GM12865 (cell line): ENCODE measurements at regions not wholly inside any gene's neighbourhood (a gene's known extent, or its start where the extent isn't known, plus 50 kb on each side); places are given as distances from the start of the nearest gene placed in this dataset.

Experiments
- DNase-seq: peaks from one replicate; pipeline ENCODE4 v3.0.0; 2010; ENCODE audit warnings: low read depth
- H3K4me3 ChIP-seq: 2 replicates; pipeline ENCODE4 v1.5.1; 2011; ENCODE audit warnings: mild to moderate bottlenecking, low read depth, low read length, control low read depth
- TF ChIP-seq, protein P1 (sequence below): IDR thresholded peaks from 2 replicates; pipeline ENCODE4 v1.5.1; 2011; ENCODE audit warnings: low read length, control low read depth, low read depth, inconsistent platforms; ENCODE audit not compliant: insufficient read depth; ENCODE audit errors: missing control alignments

DNA sequence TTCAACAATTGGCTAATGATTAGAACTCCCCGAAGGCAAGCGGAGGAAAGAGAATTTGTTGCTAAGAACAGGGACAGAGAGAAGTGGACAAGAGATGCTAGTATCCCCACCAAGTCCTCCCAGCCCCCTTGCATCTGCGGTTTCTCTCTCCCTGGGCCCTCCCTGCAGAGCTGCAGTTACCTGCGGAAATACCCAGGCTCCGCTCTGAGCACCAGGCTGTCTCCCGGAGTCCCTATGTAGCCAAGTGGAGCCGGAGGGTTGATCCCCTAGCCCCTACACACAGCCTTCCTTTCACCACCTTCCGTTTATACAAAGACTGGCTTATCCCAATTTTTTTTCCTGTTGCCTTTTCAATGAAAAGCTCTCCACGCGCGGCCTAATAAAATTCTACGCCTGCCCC, 834.4 kb downstream of the KCNJ2 start:
- no peak for DNase-seq
- H3K4me3 ChIP-seq, result no peak overlapping the region
- TF ChIP-seq, protein P1, sequence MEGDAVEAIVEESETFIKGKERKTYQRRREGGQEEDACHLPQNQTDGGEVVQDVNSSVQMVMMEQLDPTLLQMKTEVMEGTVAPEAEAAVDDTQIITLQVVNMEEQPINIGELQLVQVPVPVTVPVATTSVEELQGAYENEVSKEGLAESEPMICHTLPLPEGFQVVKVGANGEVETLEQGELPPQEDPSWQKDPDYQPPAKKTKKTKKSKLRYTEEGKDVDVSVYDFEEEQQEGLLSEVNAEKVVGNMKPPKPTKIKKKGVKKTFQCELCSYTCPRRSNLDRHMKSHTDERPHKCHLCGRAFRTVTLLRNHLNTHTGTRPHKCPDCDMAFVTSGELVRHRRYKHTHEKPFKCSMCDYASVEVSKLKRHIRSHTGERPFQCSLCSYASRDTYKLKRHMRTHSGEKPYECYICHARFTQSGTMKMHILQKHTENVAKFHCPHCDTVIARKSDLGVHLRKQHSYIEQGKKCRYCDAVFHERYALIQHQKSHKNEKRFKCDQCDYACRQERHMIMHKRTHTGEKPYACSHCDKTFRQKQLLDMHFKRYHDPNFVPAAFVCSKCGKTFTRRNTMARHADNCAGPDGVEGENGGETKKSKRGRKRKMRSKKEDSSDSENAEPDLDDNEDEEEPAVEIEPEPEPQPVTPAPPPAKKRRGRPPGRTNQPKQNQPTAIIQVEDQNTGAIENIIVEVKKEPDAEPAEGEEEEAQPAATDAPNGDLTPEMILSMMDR, result no peak

DNA sequence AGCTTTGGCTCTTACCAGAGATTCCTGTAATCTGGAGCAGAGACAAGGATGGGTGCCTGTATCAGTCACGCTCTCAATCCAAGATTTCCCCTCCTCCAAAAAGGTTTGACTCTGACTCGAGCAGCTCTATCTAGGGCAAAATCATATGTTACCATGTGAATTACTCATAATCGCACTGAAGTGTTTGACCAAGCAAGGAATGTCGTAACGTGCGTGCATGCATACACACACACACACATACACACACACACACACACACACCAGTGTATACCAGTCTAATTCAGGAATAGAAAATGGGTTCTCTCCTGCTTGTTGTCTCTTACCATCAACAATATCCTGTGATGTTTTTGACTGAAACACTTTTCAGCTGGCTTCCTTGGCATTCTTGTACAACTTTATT, 835.1 kb downstream of the KCNJ2 start:
- TF ChIP-seq, protein P1, result no peak
- no peak overlapping the region for H3K4me3 ChIP-seq
- no peak for DNase-seq

DNA sequence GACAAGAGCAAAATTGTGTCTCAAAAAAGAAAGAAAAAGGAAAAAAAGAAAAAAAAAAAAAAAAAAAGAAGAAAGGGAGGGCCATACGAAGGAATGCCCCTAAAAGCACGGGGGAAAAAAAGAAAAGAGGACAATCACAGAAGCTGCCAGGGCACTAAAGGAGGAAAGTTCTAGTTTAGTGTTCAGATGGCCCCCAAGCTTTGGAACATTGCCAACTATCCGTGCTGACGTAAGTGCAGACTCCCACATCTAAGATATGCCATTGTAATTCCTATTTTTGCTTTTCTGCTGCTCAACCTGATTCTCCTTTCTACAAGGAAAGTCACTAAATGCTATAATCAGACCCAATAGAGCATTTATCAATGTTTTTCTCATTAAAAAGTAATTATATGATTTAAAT, 842.1 kb downstream of the KCNJ2 start:
- TF ChIP-seq, protein P1, result no peak
- no peak for DNase-seq
- no peak overlapping the region for H3K4me3 ChIP-seq

DNA sequence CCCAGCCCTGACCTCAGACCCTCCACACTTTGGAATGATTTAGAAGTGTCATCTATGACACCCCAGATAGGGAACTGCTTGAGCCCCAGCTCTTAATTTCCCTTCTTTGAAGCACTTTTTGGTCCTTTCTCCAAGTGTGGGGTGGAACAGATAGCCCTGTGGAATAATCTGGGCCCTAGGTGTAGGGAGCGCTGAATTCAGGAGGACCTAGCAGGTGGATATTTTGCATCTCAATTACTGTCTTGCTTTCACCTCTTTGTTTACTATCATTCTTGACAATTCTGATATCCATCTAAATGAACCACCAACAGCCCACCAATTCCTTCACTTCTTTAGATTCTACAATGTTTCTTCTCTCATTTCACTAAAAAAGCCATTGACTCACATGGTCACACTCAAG, 850.4 kb downstream of the KCNJ2 start:
- no peak overlapping the region for H3K4me3 ChIP-seq
- TF ChIP-seq, protein P1, result no peak
- no peak for DNase-seq

DNA sequence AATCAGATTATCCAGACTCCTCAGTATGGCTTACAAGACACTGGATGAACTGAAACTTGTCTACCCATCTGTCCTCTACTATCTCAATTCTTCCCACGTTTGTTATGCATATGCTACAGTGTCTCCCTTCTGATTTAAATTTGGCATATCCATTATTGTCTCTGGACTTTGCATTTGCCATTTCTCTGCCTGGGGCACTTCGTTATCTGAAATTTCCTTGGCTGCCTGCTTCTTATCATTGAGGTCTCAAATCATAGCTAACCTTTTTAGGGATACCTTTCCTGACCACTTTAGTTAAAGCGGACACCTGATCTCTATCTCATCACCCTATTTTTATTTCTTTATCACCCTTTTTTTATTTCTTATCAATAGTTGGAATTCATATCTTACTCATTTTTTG, 853.4 kb downstream of the KCNJ2 start:
- no peak for DNase-seq
- TF ChIP-seq, protein P1, result no peak
- H3K4me3 ChIP-seq, result no peak overlapping the region

DNA sequence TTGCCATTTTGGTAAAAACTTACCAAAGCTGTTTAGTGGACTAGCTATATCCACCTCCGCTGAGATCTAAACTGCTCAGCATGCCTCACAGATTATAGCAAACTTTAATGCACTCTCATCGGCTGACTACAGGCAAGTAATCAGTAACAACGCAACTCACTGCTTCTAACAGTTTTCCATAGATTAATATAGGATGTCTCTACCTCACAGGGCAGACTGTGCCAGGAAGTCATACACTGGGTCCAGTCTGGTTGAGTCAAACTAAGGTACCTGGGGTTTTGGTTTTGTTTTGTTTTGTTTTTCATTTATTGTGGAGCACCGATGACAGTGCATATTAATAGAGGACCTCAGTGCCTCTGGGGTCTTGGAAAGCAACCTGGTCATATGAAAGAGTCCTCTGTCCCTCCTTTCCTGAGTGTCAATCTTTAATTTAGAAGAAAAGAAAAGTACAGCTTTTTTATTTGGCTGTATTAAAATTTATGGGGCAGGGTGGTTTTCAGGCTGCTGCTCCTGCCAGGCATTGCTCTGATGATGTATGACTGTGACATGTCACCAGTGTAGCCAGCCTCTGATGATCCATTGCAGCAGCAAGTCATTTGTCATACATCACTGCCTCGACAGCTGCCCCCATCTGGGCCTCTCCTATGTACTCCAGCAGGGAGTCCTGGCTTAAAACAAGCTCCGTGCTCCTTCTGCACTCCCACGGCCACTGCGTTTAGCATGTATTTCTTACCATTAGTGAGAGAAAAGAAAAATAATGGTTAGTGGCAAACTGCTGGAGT, 854.1 kb downstream of the KCNJ2 start:
- TF ChIP-seq, protein P1, result no peak
- H3K4me3 ChIP-seq, result no peak overlapping the region
- DNase-seq, result peak; percentile 5

DNA sequence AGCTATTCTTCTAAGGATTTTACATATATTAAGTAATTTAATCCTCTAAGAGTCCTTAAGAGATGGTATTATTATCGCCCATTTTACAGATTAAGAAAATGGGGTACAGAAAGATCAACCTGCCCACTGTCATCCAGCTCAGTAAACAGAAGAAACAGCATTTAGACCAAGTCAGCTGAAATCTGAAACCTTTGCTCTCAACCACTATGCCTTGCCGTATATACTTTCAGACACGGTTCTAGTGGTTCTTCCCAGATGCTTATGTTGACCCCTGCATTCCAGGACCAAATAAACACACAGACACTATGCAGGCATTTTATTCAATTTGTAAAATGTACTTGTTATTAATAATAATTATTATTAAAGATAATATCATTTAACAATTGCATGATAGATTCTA, 854.8 kb downstream of the KCNJ2 start:
- no peak overlapping the region for H3K4me3 ChIP-seq
- DNase-seq, result no peak
- TF ChIP-seq, protein P1, result no peak
